NT2/D1 (cell line): ENCODE measurements at regions not wholly inside any gene's neighbourhood (a gene's known extent, or its start where the extent isn't known, plus 50 kb on each side); places are given as distances from the start of the nearest gene placed in this dataset.
"Not testable (repeated sequence)": the region's sequence is repeated elsewhere in the genome, so short reads cannot be mapped to it uniquely, and the experiment has no call there.

ENCODE experiments used
- DNase-seq: peaks from one replicate; pipeline ENCODE4 v3.0.0-alpha.2; 2011; ENCODE audit warnings: low read depth, low spot score
- H3K27me3 ChIP-seq: 2 replicates; pipeline ENCODE4 v1.6.0; 2011; ENCODE audit warnings: mild to moderate bottlenecking; ENCODE audit not compliant: insufficient read length, insufficient read depth
- H3K36me3 ChIP-seq: 2 replicates; pipeline ENCODE4 v1.6.1; 2011; ENCODE audit warnings: mild to moderate bottlenecking, low read length, mixed read lengths; ENCODE audit not compliant: insufficient read depth, insufficient read length
- H3K4me1 ChIP-seq: 2 replicates; pipeline ENCODE4 v1.5.1; 2011; ENCODE audit not compliant: insufficient read depth, insufficient read length
- H3K4me3 ChIP-seq: 2 replicates; pipeline ENCODE4 v1.5.1; 2011; ENCODE audit warnings: low read depth; ENCODE audit not compliant: insufficient read length
- H3K9ac ChIP-seq: 2 replicates; pipeline ENCODE4 v1.6.0; 2011; ENCODE audit warnings: low read depth; ENCODE audit not compliant: insufficient read length
- H3K9me3 ChIP-seq: 2 replicates; pipeline ENCODE4 v1.5.1; 2011; ENCODE audit warnings: mild to moderate bottlenecking, low read length; ENCODE audit not compliant: insufficient read depth
- SUZ12 ChIP-seq: IDR thresholded peaks from 2 replicates; pipeline ENCODE4 v1.6.1; 2011; ENCODE audit not compliant: insufficient read length, insufficient read depth; ENCODE audit errors: extremely low read depth
- YY1 ChIP-seq: IDR thresholded peaks from 2 replicates; pipeline ENCODE4 v1.6.1; 2011; ENCODE audit not compliant: insufficient read length, insufficient read depth
- ZNF274 ChIP-seq: IDR thresholded peaks from 2 replicates; pipeline ENCODE4 v1.6.1; 2011; ENCODE audit warnings: mild to moderate bottlenecking, low read depth, low read length

DNA sequence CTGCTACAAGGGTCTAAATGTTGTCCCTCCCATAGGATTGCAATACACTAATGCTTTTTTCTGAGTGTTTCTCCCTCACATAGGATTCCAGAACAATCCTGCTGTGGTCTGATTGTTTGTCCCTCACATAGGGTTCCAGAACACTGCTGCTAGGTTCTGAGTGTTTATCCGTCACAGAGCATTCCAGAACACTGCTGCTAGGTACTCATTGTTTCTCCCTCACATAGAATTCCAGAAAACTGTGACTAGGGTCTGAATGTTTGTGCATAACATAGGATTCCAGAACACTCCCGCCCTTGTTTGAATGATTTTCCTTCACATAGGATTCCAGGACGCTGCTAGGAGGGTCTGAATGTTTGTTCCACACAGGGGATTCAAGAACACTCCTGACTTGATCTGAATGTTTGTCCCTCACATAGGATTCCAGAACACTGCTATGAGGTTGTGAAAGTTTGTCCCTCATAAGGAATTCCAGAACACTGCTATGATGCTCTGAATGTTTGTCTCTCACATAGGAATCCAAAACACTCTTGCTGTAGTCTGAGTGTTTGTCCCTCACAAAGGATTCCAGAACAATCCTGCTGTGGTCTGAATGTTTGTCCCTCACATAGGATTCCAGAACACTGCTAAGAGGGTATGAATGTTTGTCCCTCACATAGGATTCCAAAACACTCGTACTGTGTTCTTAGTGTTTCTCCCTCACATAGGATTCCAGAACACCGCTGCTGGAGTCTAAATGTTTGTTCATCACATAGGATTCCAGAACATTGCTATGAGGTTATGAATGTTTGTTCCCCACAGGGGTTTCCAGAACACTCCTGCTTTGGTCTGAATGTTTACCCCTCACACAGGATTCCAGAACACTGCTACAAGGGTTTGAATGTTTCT, 213.5 kb downstream of the FOXD4L6 start:
- TF ChIP-seq ZNF274 (no peak), SUZ12 (no peak), YY1 (no peak)
- no peaks in the 10 kb centered on the region for H3K4me1 ChIP-seq
- peaks cover 47% of the 10 kb centered on the region for H3K9me3 ChIP-seq
- no peak overlapping the region for H3K4me3 ChIP-seq
- no peaks in the 10 kb centered on the region for H3K27me3 ChIP-seq
- no peak for DNase-seq
- no peak overlapping the region for H3K9ac ChIP-seq
- no peaks in the 10 kb centered on the region for H3K36me3 ChIP-seq

DNA sequence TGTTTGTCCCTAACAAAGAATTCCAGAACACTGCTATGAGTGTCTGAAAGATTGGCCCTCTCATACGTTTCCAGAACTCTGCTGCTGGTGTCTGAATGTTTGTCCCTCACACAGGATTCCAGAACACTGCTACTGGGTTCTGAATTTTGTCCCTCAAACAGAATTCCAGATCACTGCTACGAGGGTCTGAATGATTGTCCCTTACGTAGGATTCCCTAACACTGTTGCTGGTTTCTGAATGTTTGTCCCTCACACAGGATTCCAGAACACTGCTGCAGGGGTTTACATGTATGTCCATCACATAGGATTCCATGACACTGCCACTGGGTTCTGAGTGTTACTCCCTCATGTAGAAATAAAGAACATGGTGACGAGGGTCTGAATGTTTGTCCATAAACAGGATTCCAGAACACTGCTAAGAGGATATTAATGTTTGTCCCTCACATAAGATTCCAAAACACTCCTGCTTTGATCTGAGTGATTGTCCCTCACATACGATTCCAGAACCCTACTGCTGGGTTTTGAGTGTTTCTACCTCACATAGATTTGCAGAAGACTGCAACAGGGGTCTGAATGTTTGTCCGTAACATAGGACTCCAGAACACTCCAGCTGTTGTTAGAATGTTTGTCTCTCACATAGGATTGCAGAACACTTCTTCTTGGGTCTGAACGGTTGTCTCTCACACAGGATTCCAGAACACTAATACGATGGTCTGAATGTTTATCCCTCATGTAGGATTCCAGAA, 214.4 kb downstream of the FOXD4L6 start:
- Histone ChIP-seq H3K4me1 (no peaks in the 10 kb centered on the region), H3K9me3 (peaks cover 56% of the 10 kb centered on the region), H3K27me3 (no peaks in the 10 kb centered on the region), H3K36me3 (no peaks in the 10 kb centered on the region), H3K4me3 (no peak overlapping the region), H3K9ac (no peak overlapping the region)
- no peak for TF ChIP-seq ZNF274
- TF ChIP-seq SUZ12: no peak
- TF ChIP-seq YY1: no peak
- no peak for DNase-seq

DNA sequence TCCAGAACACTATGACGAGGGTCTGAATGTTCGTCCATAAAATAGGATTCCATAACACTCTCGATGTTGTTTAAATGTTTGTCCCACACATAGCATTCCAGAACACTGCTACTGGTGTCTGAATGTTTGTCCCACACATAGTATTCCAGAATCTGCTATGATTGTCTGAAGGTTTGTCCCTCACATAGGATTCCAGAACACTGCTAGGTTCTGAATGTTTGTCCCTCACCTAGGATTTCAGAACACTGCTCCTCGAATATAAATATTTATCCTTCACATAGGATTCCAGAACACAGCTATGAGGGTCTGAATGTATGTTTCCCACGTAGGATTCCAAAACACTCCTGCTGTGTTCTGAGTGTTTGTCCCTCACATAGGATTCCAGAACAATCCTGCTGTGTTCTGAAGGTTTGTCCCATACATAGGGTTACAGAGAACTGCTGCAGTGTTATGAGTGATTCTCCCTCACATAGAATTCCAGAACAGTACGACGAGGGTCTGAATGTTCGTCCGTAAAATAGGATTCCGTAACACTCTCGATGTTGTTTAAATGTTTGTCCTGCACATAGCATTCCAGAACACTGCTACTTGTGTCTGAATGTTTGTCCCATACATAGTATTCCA, 215.3 kb downstream of the FOXD4L6 start:
- TF ChIP-seq SUZ12: no peak
- TF ChIP-seq ZNF274: no peak
- TF ChIP-seq YY1: no peak
- H3K27me3 ChIP-seq: no peaks in the 10 kb centered on the region
- no peak overlapping the region for H3K4me3 ChIP-seq
- H3K9ac ChIP-seq: no peak overlapping the region
- no peak for DNase-seq
- no peaks in the 10 kb centered on the region for H3K4me1 ChIP-seq
- H3K36me3 ChIP-seq: no peaks in the 10 kb centered on the region
- peaks cover 64% of the 10 kb centered on the region for H3K9me3 ChIP-seq

DNA sequence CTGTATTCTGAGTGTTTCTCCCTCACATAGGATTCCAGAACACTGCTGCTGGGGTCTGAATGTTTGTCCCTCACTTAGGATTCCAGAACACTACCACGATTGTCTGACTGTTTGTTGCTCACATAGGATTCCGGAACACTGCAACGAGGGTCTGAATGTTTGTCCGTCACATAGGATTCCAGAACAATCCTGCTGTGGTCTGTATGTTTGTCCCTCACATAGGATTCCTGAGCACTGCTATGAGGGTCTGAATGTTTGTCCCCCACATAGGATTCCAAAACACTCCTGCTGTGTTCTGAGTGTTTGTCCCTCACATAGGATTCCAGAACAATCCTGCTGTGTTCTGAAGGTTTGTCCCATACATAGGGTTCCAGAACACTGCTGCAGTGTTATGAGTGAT, 215.8 kb downstream of the FOXD4L6 start:
- not testable (repeated sequence) for H3K9ac ChIP-seq, H3K4me3 ChIP-seq, H3K4me1 ChIP-seq, H3K27me3 ChIP-seq, H3K36me3 ChIP-seq, DNase-seq
- H3K9me3 ChIP-seq: peaks cover 69% of the 10 kb centered on the region

DNA sequence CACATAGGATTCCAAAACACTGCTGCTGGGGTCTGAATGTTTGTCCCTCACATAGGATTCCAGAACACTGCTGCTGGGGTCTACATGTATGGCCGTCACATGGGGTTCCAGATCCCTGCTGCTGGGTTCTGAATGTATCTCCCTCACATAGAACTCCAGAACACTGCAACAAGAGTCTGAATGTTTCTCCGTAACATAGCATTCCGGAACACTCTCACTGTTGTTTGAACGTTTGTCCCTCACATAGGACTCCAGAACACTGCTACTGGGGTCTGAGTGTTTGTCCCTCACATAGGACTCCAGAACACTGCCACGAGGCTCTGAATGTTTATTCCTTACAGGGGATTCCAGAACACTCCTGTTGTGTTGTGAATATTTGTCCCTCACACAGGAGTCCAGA, 216.8 kb downstream of the FOXD4L6 start:
- Histone ChIP-seq H3K9me3 (peaks cover 69% of the 10 kb centered on the region), H3K4me3 (no peak overlapping the region), H3K27me3 (no peaks in the 10 kb centered on the region), H3K4me1 (no peaks in the 10 kb centered on the region), H3K36me3 (no peaks in the 10 kb centered on the region), H3K9ac (no peak overlapping the region)
- DNase-seq: no peak
- TF ChIP-seq ZNF274 (no peak), SUZ12 (no peak)

DNA sequence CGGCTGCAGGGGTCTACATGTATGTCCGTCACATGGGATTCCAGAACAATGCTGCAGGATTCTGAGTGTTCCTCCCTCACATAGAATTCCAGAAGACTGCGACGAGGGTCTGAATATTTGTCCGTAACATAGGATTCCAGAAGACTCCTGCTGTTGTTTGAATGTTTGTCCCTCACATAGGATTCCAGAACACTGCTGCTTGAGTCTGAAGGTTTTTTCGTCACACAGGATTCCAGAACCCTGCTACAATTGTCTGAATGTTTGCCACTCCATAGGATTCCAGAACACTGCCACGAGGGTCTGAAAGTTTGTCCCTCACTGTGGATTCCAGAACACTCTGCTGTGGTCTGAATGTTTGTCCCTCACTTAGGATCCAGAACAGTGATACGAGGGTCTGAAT, 217.5 kb downstream of the FOXD4L6 start:
- H3K9me3 ChIP-seq: peaks cover 67% of the 10 kb centered on the region
- H3K36me3 ChIP-seq, H3K27me3 ChIP-seq, H3K4me1 ChIP-seq, H3K9ac ChIP-seq, DNase-seq, H3K4me3 ChIP-seq: not testable (repeated sequence)

DNA sequence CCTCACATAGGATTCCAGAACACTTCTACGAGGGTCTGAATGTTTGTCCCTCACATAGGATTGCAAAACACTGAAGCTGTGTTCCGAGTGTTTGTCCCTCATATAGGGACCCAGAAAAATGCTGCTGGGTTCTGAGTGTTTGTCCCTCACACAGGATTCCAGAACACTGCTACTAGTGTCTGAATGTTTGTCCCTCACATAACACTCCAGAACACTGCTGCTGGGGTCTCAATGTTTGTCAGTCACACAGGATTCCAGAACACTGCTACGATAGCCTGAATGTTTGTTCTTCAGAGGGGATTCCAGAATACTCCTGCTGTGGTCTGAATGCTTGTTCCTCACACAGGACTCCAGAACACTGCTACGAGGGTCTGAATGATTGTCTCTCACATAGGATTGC, 218.7 kb downstream of the FOXD4L6 start:
- H3K9me3 ChIP-seq: peaks cover 55% of the 10 kb centered on the region
- H3K4me3 ChIP-seq: no peak overlapping the region
- no peaks in the 10 kb centered on the region for H3K36me3 ChIP-seq
- no peaks in the 10 kb centered on the region for H3K4me1 ChIP-seq
- no peak for DNase-seq
- TF ChIP-seq ZNF274 (no peak), SUZ12 (no peak), YY1 (no peak)
- no peaks in the 10 kb centered on the region for H3K27me3 ChIP-seq
- H3K9ac ChIP-seq: no peak overlapping the region

DNA sequence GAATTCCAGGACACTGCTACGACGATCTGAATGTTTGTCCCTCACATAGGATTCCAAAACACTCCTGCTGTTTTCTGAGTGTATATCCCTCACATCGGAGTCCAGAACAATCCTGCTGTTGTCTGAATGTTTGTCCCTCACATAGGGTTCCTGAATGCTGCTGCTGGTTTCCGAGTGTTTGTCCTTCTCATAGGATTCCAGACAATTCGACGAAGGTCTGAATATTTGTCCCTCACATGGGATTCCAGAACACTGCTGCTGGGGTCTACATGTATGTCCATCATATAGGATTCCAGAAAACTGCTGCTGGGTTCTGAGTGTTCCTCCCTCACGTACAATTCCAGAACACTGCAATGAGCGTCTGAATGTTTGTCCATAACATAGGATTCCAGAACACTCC, 219.4 kb downstream of the FOXD4L6 start:
- H3K9ac ChIP-seq, H3K36me3 ChIP-seq, DNase-seq, H3K4me1 ChIP-seq, H3K4me3 ChIP-seq, H3K27me3 ChIP-seq: not testable (repeated sequence)
- peaks cover 48% of the 10 kb centered on the region for H3K9me3 ChIP-seq
